ENCODE measurements at regions not wholly inside any gene's neighbourhood (a gene's known extent, or its start where the extent isn't known, plus 50 kb on each side); places are given as distances from the start of the nearest gene placed in this dataset.
"Not testable (repeated sequence)": the region's sequence is repeated elsewhere in the genome, so short reads cannot be mapped to it uniquely, and the experiment has no call there.

DNA sequence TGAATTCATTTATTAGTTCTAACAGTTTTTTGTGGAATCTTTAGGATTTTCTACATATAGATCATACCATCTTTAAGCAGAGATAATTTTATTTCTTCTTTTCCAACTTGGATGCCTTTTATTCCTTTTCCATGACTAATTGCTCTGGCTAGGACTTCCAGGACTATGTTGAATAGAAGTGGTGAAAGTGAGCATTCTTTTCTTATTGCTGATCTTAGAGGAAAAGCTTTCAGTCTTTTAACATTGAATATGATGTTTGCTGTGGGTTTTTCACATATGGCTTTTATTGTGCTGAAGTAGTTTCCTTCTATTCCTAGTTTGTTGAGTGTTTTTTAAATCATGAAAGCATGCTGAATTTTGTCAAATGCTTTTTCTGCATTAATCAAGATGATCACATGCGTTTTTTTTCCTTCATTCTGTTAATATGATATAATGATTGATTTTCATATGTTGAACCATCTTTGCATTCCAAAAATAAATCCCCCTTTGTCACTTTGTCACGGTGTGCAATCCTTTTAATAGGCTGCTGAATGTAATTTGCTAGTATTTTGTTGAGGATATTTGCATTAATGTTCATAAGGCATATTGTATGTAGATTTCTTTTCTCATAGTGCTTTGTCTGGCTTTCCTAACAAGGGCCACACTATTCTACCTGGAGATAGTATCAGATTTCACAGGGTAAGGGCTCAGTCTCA, 92.9 kb downstream of the ZNF467 start:
- Histone ChIP-seq H2BK120ac (ENCODE audit: low read depth, low read length) (no peak overlapping the region), H3K4me3 (ENCODE audit: low read length in 2 of 2) (no peak overlapping the region), H4K8ac (ENCODE audit: low read depth, low read length) (no peak overlapping the region), H3K27ac (replicated peaks; ENCODE audit: low read length) (no peak overlapping the region), H3K14ac (ENCODE audit: low read length) (no peak overlapping the region), H3K9ac (ENCODE audit: low read depth, low read length, poor library complexity) (no peak overlapping the region), H3K23ac (ENCODE audit: low read depth, low read length, poor library complexity) (no peak overlapping the region), H3K79me1 (ENCODE audit: low read depth, low read length) (no peaks in the 10 kb centered on the region), H3K4me2 (ENCODE audit: insufficient read depth, low read length, poor library complexity, severe bottlenecking) (no peak overlapping the region), H3K4me1 (ENCODE audit: control insufficient read depth in 2 of 2, insufficient read depth in 1 of 2, low read depth in 1 of 2, low read length in 2 of 2) (peaks cover 0 to 12% of the 10 kb centered on the region in 2 donors), H4K91ac (ENCODE audit: low read depth, low read length, poor library complexity) (no peak overlapping the region), H3K4ac (ENCODE audit: low read length) (no peak overlapping the region), H3K18ac (ENCODE audit: low read length) (no peak overlapping the region), H2BK15ac (ENCODE audit: low read length) (no peak overlapping the region), H3K9me3 (replicated peaks in 1 of 2; ENCODE audit: control insufficient read depth in 2 of 2, insufficient read depth in 1 of 2, low read depth in 1 of 2, low read length in 2 of 2) (no peaks in the 10 kb centered on the region), H2BK12ac (ENCODE audit: low read length) (no peak overlapping the region), H3K27me3 (ENCODE audit: control insufficient read depth in 3 of 3, insufficient read depth in 3 of 3, low read depth in 1 of 3, low read length in 3 of 3) (no peaks in the 10 kb centered on the region), H2AFZ (ENCODE audit: low read length) (no peak overlapping the region), H2AK5ac (ENCODE audit: low read depth, low read length) (no peak overlapping the region), H2BK5ac (ENCODE audit: low read length) (no peak overlapping the region), H3K36me3 (replicated peaks in 1 of 2; ENCODE audit: control insufficient read depth in 2 of 2, insufficient read depth in 2 of 2, low read length in 2 of 2) (no peaks in the 10 kb centered on the region)
- WGBS, 2 donors (ENCODE audit: extremely low coverage in 2 of 2, insufficient read length in 2 of 2, insufficient replicate concordance in 1 of 2): no CpG with 5 or more reads among the region's 2 CpGs
- no peak for DNase-seq (ENCODE audit: low spot score)

DNA sequence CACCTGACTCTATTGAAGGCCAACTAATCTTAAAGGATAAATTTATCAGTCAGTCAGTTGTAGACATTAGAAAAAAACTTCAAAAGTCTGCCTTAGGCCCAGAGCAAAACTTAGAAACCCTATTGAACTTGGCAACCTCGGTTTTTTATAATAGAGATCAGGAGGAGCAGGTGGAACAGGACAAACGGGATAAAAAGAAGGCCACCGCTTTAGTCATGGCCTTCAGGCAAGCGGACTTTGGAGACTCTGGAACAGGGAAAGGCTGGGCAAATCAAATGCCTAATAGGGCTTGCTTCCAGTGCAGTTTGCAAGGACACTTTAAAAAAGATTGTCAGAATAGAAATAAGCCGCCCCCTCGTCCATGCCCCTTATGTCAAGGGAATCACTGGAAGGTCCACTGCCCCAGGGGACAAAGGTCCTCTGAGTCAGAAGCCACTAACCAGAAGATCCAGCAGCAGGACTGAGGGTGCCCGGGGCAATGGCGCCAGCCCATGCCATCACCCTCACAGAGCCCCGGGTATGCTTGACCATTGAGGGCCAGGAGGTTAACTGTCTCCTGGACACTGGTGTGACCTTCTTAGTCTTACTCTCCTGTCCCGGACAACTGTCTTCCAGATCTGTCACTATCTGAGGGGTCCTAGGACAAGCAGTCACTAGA, 98.5 kb downstream of the ZNF467 start:
- H3K18ac ChIP-seq (ENCODE audit: low read length); H3K4me1 ChIP-seq (ENCODE audit: control insufficient read depth in 2 of 2, insufficient read depth in 1 of 2, low read depth in 1 of 2, low read length in 2 of 2); DNase-seq (ENCODE audit: low spot score); H4K8ac ChIP-seq (ENCODE audit: low read depth, low read length); H3K23ac ChIP-seq (ENCODE audit: low read depth, low read length, poor library complexity); H2BK15ac ChIP-seq (ENCODE audit: low read length); H3K9me3 ChIP-seq (replicated peaks in 1 of 2; ENCODE audit: control insufficient read depth in 2 of 2, insufficient read depth in 1 of 2, low read depth in 1 of 2, low read length in 2 of 2); H2AK5ac ChIP-seq (ENCODE audit: low read depth, low read length); H3K14ac ChIP-seq (ENCODE audit: low read length); H2BK12ac ChIP-seq (ENCODE audit: low read length); H2AFZ ChIP-seq (ENCODE audit: low read length); H3K36me3 ChIP-seq (replicated peaks in 1 of 2; ENCODE audit: control insufficient read depth in 2 of 2, insufficient read depth in 2 of 2, low read length in 2 of 2); H3K79me1 ChIP-seq (ENCODE audit: low read depth, low read length); H4K91ac ChIP-seq (ENCODE audit: low read depth, low read length, poor library complexity); H3K4me2 ChIP-seq (ENCODE audit: insufficient read depth, low read length, poor library complexity, severe bottlenecking); H3K4me3 ChIP-seq (ENCODE audit: low read length in 2 of 2); H3K27ac ChIP-seq (replicated peaks; ENCODE audit: low read length); H2BK5ac ChIP-seq (ENCODE audit: low read length); H3K9ac ChIP-seq (ENCODE audit: low read depth, low read length, poor library complexity); H3K4ac ChIP-seq (ENCODE audit: low read length); H2BK120ac ChIP-seq (ENCODE audit: low read depth, low read length): not testable (repeated sequence)
- no CpG with 5 or more reads among the region's 10 CpGs for WGBS, 2 donors (ENCODE audit: extremely low coverage in 2 of 2, insufficient read length in 2 of 2, insufficient replicate concordance in 1 of 2)
- H3K27me3 ChIP-seq (ENCODE audit: control insufficient read depth in 3 of 3, insufficient read depth in 3 of 3, low read depth in 1 of 3, low read length in 3 of 3): peaks cover 0 to 28% (median 0%) of the 10 kb centered on the region in 3 experiments

DNA sequence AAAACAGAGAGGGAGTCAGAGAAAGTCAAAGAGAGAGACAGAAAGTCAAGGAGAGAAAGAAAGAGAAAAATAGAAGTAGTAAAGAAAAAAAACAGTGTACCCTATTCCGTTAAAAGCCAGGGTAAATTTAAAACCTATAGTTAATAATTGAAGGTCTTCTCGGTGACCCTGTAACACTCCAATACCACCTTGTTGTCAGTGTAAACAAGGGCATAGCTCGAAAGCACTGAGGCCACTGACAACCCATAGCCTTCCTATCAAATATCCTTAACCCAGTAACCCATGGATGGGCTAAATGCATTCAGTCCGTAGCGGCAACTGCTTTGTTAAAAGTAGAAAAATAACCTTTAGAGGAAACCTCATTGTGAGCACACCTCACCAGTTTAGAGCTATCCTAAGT, 100.4 kb downstream of the ZNF467 start:
- H3K79me1 ChIP-seq (ENCODE audit: low read depth, low read length): no peaks in the 10 kb centered on the region
- H2BK120ac ChIP-seq (ENCODE audit: low read depth, low read length): no peak overlapping the region
- H3K4me2 ChIP-seq (ENCODE audit: insufficient read depth, low read length, poor library complexity, severe bottlenecking): no peak overlapping the region
- H3K36me3 ChIP-seq (replicated peaks in 1 of 2; ENCODE audit: control insufficient read depth in 2 of 2, insufficient read depth in 2 of 2, low read length in 2 of 2): no peaks in the 10 kb centered on the region
- H3K9ac ChIP-seq (ENCODE audit: low read depth, low read length, poor library complexity): no peak overlapping the region
- no peak overlapping the region for H2BK5ac ChIP-seq (ENCODE audit: low read length)
- no CpG with 5 or more reads among the region's 5 CpGs for WGBS, 2 donors (ENCODE audit: extremely low coverage in 2 of 2, insufficient read length in 2 of 2, insufficient replicate concordance in 1 of 2)
- H3K18ac ChIP-seq (ENCODE audit: low read length): no peak overlapping the region
- no peak overlapping the region for H2AK5ac ChIP-seq (ENCODE audit: low read depth, low read length)
- H3K14ac ChIP-seq (ENCODE audit: low read length): no peak overlapping the region
- H3K27me3 ChIP-seq (ENCODE audit: control insufficient read depth in 3 of 3, insufficient read depth in 3 of 3, low read depth in 1 of 3, low read length in 3 of 3): peaks cover 0 to 28% (median 0%) of the 10 kb centered on the region in 3 experiments
- no peaks in the 10 kb centered on the region for H3K4me1 ChIP-seq (ENCODE audit: control insufficient read depth in 2 of 2, insufficient read depth in 1 of 2, low read depth in 1 of 2, low read length in 2 of 2)
- H2BK15ac ChIP-seq (ENCODE audit: low read length): no peak overlapping the region
- no peak overlapping the region for H4K91ac ChIP-seq (ENCODE audit: low read depth, low read length, poor library complexity)
- H2AFZ ChIP-seq (ENCODE audit: low read length): no peak overlapping the region
- H3K4me3 ChIP-seq (ENCODE audit: low read length in 2 of 2): no peak overlapping the region
- no peak overlapping the region for H4K8ac ChIP-seq (ENCODE audit: low read depth, low read length)
- no peak overlapping the region for H3K23ac ChIP-seq (ENCODE audit: low read depth, low read length, poor library complexity)
- no peak for DNase-seq (ENCODE audit: low spot score)
- H2BK12ac ChIP-seq (ENCODE audit: low read length): no peak overlapping the region
- H3K27ac ChIP-seq (replicated peaks; ENCODE audit: low read length): no peak overlapping the region
- no peak overlapping the region for H3K4ac ChIP-seq (ENCODE audit: low read length)
- no peaks in the 10 kb centered on the region for H3K9me3 ChIP-seq (replicated peaks in 1 of 2; ENCODE audit: control insufficient read depth in 2 of 2, insufficient read depth in 1 of 2, low read depth in 1 of 2, low read length in 2 of 2)

DNA sequence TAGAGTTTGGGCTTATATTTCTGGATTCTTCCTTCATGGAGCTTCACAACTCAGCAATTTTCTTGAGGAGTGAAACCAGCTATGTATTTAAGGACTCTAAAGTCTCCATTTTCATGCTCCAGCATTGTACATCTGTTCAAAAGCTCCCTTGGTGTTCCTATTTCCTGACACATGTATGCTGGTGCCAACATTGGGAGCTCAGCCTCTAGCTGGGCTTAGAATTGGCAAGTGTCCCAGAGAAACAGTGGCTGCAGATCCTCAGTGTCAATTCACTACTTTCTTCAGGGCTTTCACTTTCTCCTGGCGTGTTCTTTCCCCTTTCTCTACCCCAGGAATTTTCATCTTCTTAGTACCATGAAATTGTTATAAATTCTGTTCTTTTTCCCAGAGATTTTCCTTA, 103.1 kb downstream of the ZNF467 start:
- Histone ChIP-seq H3K36me3 (replicated peaks in 1 of 2; ENCODE audit: control insufficient read depth in 2 of 2, insufficient read depth in 2 of 2, low read length in 2 of 2) (no peaks in the 10 kb centered on the region), H3K18ac (ENCODE audit: low read length) (no peak overlapping the region), H2AFZ (ENCODE audit: low read length) (no peak overlapping the region), H3K4ac (ENCODE audit: low read length) (no peak overlapping the region), H3K14ac (ENCODE audit: low read length) (no peak overlapping the region), H3K4me2 (ENCODE audit: insufficient read depth, low read length, poor library complexity, severe bottlenecking) (no peak overlapping the region), H2BK15ac (ENCODE audit: low read length) (no peak overlapping the region), H2AK5ac (ENCODE audit: low read depth, low read length) (no peak overlapping the region), H3K9ac (ENCODE audit: low read depth, low read length, poor library complexity) (no peak overlapping the region), H3K4me1 (ENCODE audit: control insufficient read depth in 2 of 2, insufficient read depth in 1 of 2, low read depth in 1 of 2, low read length in 2 of 2) (no peaks in the 10 kb centered on the region), H2BK120ac (ENCODE audit: low read depth, low read length) (no peak overlapping the region), H4K8ac (ENCODE audit: low read depth, low read length) (no peak overlapping the region), H3K27me3 (ENCODE audit: control insufficient read depth in 3 of 3, insufficient read depth in 3 of 3, low read depth in 1 of 3, low read length in 3 of 3) (peaks cover 0 to 28% (median 0%) of the 10 kb centered on the region in 3 experiments), H3K27ac (replicated peaks; ENCODE audit: low read length) (no peak overlapping the region), H2BK12ac (ENCODE audit: low read length) (no peak overlapping the region), H3K79me1 (ENCODE audit: low read depth, low read length) (no peaks in the 10 kb centered on the region), H4K91ac (ENCODE audit: low read depth, low read length, poor library complexity) (no peak overlapping the region), H3K9me3 (replicated peaks in 1 of 2; ENCODE audit: control insufficient read depth in 2 of 2, insufficient read depth in 1 of 2, low read depth in 1 of 2, low read length in 2 of 2) (no peaks in the 10 kb centered on the region), H3K23ac (ENCODE audit: low read depth, low read length, poor library complexity) (no peak overlapping the region), H3K4me3 (ENCODE audit: low read length in 2 of 2) (no peak overlapping the region), H2BK5ac (ENCODE audit: low read length) (no peak overlapping the region)
- DNase-seq (ENCODE audit: low spot score): no peak
- whole genome bisulfite sequencing, 2 donors (ENCODE audit: extremely low coverage in 2 of 2, insufficient read length in 2 of 2, insufficient replicate concordance in 1 of 2): no CpG with 5 or more reads among the region's 1 CpG
